ENCODE measurements at regions not wholly inside any gene's neighbourhood (a gene's known extent, or its start where the extent isn't known, plus 50 kb on each side); places are given as distances from the start of the nearest gene placed in this dataset.

- 88% methylated on average over 2 of the region's 2 CpGs for WGBS (ENCODE audit: insufficient coverage)
- Histone ChIP-seq H3K27ac (ENCODE audit: low read length) (no peak overlapping the region), H3K27me3 (ENCODE audit: control insufficient read depth, insufficient read depth, low read length) (no peaks in the 10 kb centered on the region), H3K9me3 (ENCODE audit: control insufficient read depth, insufficient read depth, low read length) (no peaks in the 10 kb centered on the region), H3K4me3 (ENCODE audit: low read length) (no peak overlapping the region), H3K4me1 (ENCODE audit: control insufficient read depth, insufficient read depth, low read length) (no peaks in the 10 kb centered on the region), H3K36me3 (ENCODE audit: control insufficient read depth, insufficient read depth, low read length) (no peaks in the 10 kb centered on the region)
- no peak for ATAC-seq
- H3K4me1 Mint-ChIP-seq, result no peaks in the 10 kb centered on the region
- no peak overlapping the region for H3K27ac Mint-ChIP-seq
- TF ChIP-seq, protein P1, sequence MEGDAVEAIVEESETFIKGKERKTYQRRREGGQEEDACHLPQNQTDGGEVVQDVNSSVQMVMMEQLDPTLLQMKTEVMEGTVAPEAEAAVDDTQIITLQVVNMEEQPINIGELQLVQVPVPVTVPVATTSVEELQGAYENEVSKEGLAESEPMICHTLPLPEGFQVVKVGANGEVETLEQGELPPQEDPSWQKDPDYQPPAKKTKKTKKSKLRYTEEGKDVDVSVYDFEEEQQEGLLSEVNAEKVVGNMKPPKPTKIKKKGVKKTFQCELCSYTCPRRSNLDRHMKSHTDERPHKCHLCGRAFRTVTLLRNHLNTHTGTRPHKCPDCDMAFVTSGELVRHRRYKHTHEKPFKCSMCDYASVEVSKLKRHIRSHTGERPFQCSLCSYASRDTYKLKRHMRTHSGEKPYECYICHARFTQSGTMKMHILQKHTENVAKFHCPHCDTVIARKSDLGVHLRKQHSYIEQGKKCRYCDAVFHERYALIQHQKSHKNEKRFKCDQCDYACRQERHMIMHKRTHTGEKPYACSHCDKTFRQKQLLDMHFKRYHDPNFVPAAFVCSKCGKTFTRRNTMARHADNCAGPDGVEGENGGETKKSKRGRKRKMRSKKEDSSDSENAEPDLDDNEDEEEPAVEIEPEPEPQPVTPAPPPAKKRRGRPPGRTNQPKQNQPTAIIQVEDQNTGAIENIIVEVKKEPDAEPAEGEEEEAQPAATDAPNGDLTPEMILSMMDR (IDR thresholded peaks at IDR 0.05), result no peak
- no peak overlapping the region for H3K4me3 Mint-ChIP-seq
- peaks cover 0 to 3% of the 10 kb centered on the region in 2 donors for H3K27me3 Mint-ChIP-seq (ENCODE audit: low read depth in 2 of 2)
- intact Hi-C loops (cut with micrococcal nuclease), result no loop called here
- peaks cover 3 to 5% of the 10 kb centered on the region in 2 donors for H3K9me3 Mint-ChIP-seq
- H3K36me3 Mint-ChIP-seq, result no peaks in the 10 kb centered on the region
- no peak for DNase-seq
Measured at GRCh38 chr12:85697003-85697402, 139.2 kb downstream of the RASSF9 start.

- WGBS (ENCODE audit: insufficient coverage), result no CpG with 5 or more reads among the region's 1 CpG
- H3K4me3 ChIP-seq (ENCODE audit: low read length), result no peak overlapping the region
- no peaks in the 10 kb centered on the region for H3K27me3 ChIP-seq (ENCODE audit: control insufficient read depth, insufficient read depth, low read length)
Measured at GRCh38 chr12:85698937-85699336, 137.3 kb downstream of the RASSF9 start.

GRCh38 chr12:85708775-85709174 lies 127.4 kb downstream of the RASSF9 start:
- H3K27ac ChIP-seq (ENCODE audit: low read length), result no peak overlapping the region
- intact Hi-C loops (cut with micrococcal nuclease), result no loop called here
- no peaks in the 10 kb centered on the region for H3K36me3 Mint-ChIP-seq
- H3K27ac Mint-ChIP-seq, result no peak overlapping the region
- H3K4me1 Mint-ChIP-seq, result no peaks in the 10 kb centered on the region
- no peak overlapping the region for H3K4me3 ChIP-seq (ENCODE audit: low read length)
- no peaks in the 10 kb centered on the region for H3K9me3 Mint-ChIP-seq
- H3K4me3 Mint-ChIP-seq, result no peak overlapping the region
- no peak for DNase-seq
- no peak for ATAC-seq
- 95% methylated on average over 10 of the region's 11 CpGs for WGBS (ENCODE audit: insufficient coverage)
- H3K27me3 Mint-ChIP-seq (ENCODE audit: low read depth in 2 of 2), result no peaks in the 10 kb centered on the region
- no peaks in the 10 kb centered on the region for H3K27me3 ChIP-seq (ENCODE audit: control insufficient read depth, insufficient read depth, low read length)
- H3K4me1 ChIP-seq (ENCODE audit: control insufficient read depth, insufficient read depth, low read length), result no peaks in the 10 kb centered on the region
- H3K36me3 ChIP-seq (ENCODE audit: control insufficient read depth, insufficient read depth, low read length), result no peaks in the 10 kb centered on the region
- no peaks in the 10 kb centered on the region for H3K9me3 ChIP-seq (ENCODE audit: control insufficient read depth, insufficient read depth, low read length)
- TF ChIP-seq, protein P1 (IDR thresholded peaks at IDR 0.05), result no peak

More at GRCh38 chr12:85698937-85699336, 137.3 kb downstream of the RASSF9 start:
- Mint-ChIP-seq H3K4me3 (no peak overlapping the region), H3K4me1 (no peaks in the 10 kb centered on the region), H3K27me3 (ENCODE audit: low read depth in 2 of 2) (peaks cover 0 to 3% of the 10 kb centered on the region in 2 donors), H3K9me3 (peaks cover 3 to 5% of the 10 kb centered on the region in 2 donors), H3K27ac (no peak overlapping the region), H3K36me3 (no peaks in the 10 kb centered on the region)
- Histone ChIP-seq H3K9me3 (ENCODE audit: control insufficient read depth, insufficient read depth, low read length) (no peaks in the 10 kb centered on the region), H3K27ac (ENCODE audit: low read length) (no peak overlapping the region), H3K36me3 (ENCODE audit: control insufficient read depth, insufficient read depth, low read length) (no peaks in the 10 kb centered on the region), H3K4me1 (ENCODE audit: control insufficient read depth, insufficient read depth, low read length) (no peaks in the 10 kb centered on the region)
- intact Hi-C loops (cut with micrococcal nuclease), result no loop called here
- TF ChIP-seq, protein P1 (IDR thresholded peaks at IDR 0.05), result no peak
- DNase-seq (no peak), ATAC-seq (no peak)

- no peaks in the 10 kb centered on the region for H3K4me1 ChIP-seq (ENCODE audit: control insufficient read depth, insufficient read depth, low read length)
- Mint-ChIP-seq H3K4me1 (no peaks in the 10 kb centered on the region), H3K27me3 (ENCODE audit: low read depth in 2 of 2) (no peaks in the 10 kb centered on the region), H3K27ac (no peak overlapping the region), H3K36me3 (no peaks in the 10 kb centered on the region), H3K9me3 (peaks cover 3% of the 10 kb centered on the region in 2 donors), H3K4me3 (no peak overlapping the region)
- TF ChIP-seq, protein P1 (IDR thresholded peaks at IDR 0.05), result no peak
- ATAC-seq (no peak), DNase-seq (no peak)
- H3K4me3 ChIP-seq (ENCODE audit: low read length), result no peak overlapping the region
- no peaks in the 10 kb centered on the region for H3K9me3 ChIP-seq (ENCODE audit: control insufficient read depth, insufficient read depth, low read length)
- intact Hi-C loops (cut with micrococcal nuclease), result no loop called here
- H3K27ac ChIP-seq (ENCODE audit: low read length), result no peak overlapping the region
- H3K36me3 ChIP-seq (ENCODE audit: control insufficient read depth, insufficient read depth, low read length), result no peaks in the 10 kb centered on the region
- H3K27me3 ChIP-seq (ENCODE audit: control insufficient read depth, insufficient read depth, low read length), result no peaks in the 10 kb centered on the region
- 77% methylated on average over 4 of the region's 4 CpGs for WGBS (ENCODE audit: insufficient coverage)
Measured at GRCh38 chr12:85711735-85712390, 124.3 kb downstream of the RASSF9 start.
